WI38 (cell line): ENCODE measurements at regions not wholly inside any gene's neighbourhood (a gene's known extent, or its start where the extent isn't known, plus 50 kb on each side); places are given as distances from the start of the nearest gene placed in this dataset.

Experiments
- H3K4me3 ChIP-seq: 2 replicates; pipeline ENCODE4 v1.5.1; 2011; ENCODE audit warnings: low read depth, mild to moderate bottlenecking, control low read depth, low read length
- TF ChIP-seq, protein P1 (sequence below): IDR thresholded peaks from 2 replicates; pipeline ENCODE4 v1.5.1; 2012; ENCODE audit warnings: low read depth, mild to moderate bottlenecking, control low read depth, low read length

DNA sequence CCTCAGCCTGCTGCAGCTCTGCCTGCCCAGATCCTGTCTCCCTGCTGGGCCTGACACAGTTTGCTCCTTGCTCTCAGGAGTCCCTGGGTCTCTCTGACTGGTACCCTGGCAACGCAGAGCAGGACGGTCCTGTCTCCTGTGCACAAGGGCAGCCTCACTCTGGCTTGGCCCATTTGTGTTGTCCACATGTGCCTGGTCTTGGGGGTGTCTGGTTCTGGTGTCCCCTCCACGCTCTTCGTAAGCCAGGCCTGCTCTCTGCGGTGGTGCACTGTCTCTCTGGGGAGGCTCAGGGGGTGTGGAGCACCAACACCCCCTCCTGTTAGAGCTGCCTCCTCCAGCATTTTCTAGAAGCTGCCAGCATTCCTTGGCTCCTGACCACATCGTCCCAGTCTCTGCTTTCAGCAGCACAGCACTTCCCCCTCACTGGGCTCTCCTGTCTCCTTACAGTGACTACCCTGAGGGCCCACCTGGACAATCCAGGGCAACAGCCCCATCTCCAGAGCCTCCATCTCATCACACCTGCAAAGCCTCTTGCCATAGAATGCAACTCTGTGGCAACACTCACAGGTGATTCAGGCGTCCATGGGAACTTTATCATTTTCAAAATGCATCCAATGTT is 235.6 kb upstream of the HS6ST1 start:
- TF ChIP-seq, protein P1, sequence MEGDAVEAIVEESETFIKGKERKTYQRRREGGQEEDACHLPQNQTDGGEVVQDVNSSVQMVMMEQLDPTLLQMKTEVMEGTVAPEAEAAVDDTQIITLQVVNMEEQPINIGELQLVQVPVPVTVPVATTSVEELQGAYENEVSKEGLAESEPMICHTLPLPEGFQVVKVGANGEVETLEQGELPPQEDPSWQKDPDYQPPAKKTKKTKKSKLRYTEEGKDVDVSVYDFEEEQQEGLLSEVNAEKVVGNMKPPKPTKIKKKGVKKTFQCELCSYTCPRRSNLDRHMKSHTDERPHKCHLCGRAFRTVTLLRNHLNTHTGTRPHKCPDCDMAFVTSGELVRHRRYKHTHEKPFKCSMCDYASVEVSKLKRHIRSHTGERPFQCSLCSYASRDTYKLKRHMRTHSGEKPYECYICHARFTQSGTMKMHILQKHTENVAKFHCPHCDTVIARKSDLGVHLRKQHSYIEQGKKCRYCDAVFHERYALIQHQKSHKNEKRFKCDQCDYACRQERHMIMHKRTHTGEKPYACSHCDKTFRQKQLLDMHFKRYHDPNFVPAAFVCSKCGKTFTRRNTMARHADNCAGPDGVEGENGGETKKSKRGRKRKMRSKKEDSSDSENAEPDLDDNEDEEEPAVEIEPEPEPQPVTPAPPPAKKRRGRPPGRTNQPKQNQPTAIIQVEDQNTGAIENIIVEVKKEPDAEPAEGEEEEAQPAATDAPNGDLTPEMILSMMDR: no peak
- no peak overlapping the region for H3K4me3 ChIP-seq

DNA sequence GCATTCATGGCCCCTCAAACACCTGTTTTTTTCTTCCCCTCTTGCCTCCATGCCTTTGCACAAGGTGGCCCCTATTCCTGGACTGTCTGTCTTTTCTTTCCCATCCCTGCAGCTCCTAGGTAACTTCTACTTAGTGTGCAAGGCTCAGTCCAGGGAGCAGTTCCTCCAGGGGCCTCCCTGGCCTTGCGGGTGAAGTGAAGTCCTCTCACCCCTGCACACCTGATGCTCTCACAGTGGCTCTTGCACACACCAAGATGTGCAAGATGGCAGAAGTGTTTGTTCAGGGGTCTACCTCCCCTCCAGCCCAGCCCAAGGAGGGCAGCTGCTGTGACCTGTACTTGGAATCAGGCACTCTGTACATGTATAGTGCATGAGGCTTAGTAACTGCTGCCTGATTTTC is 236.8 kb upstream of the HS6ST1 start:
- no peak overlapping the region for H3K4me3 ChIP-seq
- TF ChIP-seq, protein P1: no peak

DNA sequence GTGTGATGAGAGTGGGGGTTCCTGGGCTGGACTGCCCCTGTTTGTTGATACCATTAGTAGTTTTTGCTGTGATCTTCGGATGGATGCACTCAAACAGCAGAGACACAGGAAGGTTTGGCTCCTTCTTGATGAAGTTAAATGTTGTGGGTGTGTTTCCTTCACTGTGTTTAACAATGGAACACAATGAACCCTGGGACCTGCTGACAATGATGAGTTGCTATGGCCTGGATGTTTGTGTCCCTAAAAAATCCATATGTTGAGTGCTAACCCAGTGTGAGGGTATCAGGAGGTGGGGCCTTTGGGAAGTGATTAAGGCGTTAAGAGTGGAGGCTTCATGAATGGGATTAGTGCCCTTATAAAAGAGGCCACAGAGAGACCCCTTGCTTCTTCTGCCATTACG is 237.4 kb upstream of the HS6ST1 start:
- no peak overlapping the region for H3K4me3 ChIP-seq
- TF ChIP-seq, protein P1: no peak

DNA sequence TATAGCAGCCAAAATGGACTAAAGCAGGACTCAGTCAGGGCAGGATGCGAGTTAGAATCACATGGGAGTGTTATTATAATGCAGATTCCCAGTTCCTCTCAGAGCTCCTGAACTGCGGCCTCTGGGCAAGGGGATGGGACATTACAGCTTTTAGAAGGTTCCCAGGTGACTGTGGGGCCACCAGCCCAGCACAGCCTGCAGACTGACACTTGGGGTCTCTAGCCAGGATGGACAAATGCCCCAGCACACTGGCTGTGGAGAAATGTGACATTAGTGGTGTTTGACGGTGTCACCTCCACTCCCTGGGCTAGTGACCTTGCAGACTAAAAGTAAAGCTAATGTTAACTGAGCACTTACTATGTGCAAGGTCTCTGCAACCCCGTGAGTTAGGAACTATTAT is 238.0 kb upstream of the HS6ST1 start:
- H3K4me3 ChIP-seq: no peak overlapping the region
- TF ChIP-seq, protein P1: no peak

DNA sequence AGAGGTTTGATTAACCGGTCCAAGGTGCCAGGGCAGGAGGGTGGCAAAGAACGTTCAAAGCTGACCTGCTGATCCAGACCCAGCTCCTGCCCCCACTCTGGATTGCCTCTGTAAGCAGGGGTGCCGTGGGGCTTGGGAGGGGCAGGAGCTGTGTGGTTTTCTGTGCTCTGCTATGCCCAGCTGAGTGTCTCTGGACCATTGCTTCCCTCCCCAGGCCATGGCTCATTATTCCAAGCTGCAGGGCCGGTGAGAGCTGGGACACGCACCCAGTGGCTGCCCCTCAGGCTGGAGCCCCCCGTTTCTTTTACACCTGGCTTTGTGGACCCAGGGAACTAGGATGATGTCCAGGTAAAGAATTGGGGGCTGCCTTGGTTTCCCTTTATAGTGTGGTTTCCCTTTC is 238.4 kb upstream of the HS6ST1 start:
- TF ChIP-seq, protein P1: no peak
- H3K4me3 ChIP-seq: no peak overlapping the region

DNA sequence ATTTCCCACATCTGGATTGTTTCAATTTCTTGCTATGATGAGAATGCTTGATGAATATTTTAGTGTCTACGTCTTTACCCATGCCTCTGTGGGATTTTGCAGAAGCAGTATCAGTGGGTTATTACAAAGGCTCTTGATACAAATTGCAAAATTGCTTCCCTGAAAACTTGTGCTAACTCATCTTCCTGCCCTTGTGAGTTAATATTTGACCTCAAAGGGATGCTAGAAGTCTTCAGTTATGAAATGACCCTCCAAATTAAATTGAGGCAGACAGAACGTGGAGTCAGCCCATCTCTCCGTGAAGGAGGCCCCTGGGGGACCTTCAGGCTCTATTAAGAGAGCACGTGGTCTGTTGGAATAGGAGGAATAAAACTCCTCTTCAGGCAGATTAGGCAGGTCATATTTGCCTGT is 239.2 kb upstream of the HS6ST1 start:
- TF ChIP-seq, protein P1: no peak
- H3K4me3 ChIP-seq: no peak overlapping the region

DNA sequence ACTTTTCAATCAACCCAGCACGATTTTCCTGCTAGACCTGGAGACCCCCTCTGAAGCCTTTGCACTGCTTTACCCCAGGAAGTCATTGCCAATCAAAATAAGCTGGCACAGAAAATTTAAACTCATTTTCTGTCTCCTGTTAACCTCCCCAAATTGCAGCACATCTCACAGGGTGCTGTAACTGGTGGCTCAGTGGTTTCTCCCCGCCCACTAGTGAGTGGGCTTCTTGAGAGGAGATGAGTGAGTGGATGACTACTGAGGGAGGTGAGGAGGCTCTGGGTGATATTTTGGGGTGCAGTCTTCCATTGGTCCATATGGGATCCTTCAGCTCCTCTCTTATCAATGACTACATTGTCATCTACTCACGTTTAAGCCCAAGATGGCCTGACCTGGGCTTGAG is 239.8 kb upstream of the HS6ST1 start:
- TF ChIP-seq, protein P1: no peak
- no peak overlapping the region for H3K4me3 ChIP-seq
